HT-29 (cell line): ENCODE measurements at regions not wholly inside any gene's neighbourhood (a gene's known extent, or its start where the extent isn't known, plus 50 kb on each side); places are given as distances from the start of the nearest gene placed in this dataset.

ENCODE experiments used
- DNase-seq: peaks from one replicate; pipeline ENCODE4 v3.0.0-alpha.2; 2015; ENCODE audit warnings: low spot score

DNA sequence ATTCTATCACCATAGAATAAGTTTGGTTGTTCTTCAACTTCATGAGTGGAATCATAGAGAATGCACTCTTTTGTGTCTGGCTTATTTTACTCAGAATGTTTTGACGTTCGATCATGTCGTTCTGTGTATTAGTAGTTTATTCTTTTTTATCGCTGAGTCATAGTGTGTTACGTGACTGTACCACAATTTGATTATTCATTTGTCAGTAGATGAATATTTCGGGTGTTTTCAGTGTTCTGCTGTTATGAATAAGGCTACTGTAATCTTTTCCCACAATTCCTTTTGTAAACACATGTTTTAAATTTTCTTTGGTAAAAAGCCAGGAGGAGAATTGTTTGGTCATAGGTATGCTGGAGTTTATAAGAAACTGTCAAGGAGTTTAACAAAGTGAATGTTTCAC lies 279.9 kb upstream of the B3GAT1 start:
- DNase-seq: no peak

DNA sequence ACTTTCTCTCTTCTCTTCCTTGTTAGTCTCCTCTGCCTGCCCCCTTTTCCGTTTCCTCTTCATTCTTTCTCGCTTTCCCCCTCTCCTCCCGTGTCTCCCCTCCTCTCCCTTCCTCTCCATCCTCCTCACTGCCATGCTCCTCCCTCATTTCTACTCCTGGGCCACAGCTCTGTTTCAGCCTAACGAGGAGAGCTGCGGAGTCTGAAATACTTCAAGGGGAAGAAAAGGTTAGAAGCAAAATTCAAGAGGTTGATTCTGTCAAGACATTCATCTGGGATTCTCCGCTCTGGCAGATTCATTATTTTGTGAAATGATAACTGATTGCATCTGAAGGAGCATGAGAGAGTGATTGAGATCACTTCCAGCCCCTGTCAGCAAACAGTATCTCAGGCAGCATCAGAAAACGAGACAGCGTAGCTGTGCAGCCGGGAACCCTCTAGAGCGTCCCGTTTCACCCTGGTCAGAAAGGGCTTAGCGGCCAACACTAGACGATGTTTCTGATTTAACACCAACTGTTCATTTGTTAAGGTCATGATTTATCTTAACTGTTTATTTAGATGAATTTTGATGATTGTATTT lies 279.3 kb upstream of the B3GAT1 start:
- no peak for DNase-seq

DNA sequence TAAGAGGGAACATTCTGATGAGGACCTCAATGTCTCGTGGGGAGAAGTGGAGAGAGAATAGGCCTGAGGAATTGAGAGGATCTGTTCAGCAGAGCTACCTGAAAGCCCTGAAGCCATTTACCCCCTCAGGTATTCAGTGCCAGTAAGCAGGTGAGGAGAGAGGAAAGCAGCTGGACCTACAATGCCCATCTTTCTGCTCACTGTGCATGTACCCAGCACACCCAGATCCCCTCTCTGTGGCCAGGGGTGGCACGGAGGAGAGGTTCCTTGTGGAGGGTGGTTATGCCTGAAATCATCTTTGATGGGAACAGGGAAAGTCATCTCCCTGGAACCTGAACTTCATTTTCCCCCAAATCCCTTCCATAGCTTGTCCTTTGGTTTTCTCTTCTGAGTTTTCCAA lies 277.8 kb upstream of the B3GAT1 start:
- no peak for DNase-seq

DNA sequence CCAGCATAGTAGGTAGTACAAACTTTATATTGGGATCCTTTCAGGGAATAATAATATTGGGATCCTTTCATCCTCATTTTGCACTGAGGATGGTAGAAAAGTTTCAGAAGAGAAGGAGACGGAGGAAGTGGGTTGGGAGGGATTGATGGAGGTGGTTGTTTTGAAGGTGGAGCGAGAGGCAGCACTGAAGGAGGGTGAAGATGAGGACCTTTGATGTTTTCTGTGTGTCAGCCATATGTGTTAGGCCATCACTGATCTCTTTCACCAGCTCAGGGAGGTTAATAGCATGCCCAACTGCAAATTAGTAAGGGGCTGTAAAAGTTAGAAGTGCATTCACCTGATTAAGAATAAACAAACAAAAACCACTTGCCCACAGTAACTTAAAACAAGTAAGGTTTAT lies 275.5 kb upstream of the B3GAT1 start:
- no peak for DNase-seq

DNA sequence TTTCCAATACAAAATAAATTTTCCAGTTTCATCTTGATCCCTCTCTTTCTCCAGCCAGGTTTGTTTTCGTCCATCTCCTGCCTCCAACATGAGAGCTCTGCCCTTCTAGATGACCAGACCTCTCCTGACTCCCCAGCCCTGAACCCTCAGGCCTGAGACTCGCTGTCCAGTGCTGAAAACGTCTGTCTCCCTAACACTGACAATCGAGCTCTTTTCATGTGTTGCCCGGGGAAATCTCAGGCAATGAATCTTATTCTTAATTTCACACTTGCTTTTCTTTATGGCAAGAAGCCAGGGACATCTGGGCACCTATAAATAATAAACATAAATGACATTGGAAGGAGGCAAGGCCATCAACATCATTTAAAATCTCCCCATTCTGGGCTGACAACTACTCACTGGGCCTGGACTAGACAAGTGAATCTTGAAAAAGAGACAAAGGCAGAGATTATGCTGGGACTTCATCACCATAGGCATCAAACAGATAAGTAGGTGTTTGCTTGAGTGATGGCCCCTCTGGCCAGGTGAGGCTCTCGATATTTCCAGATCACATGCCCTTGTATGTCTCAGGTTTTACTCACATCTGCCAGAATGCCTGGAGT lies 274.5 kb upstream of the B3GAT1 start:
- DNase-seq: no peak

DNA sequence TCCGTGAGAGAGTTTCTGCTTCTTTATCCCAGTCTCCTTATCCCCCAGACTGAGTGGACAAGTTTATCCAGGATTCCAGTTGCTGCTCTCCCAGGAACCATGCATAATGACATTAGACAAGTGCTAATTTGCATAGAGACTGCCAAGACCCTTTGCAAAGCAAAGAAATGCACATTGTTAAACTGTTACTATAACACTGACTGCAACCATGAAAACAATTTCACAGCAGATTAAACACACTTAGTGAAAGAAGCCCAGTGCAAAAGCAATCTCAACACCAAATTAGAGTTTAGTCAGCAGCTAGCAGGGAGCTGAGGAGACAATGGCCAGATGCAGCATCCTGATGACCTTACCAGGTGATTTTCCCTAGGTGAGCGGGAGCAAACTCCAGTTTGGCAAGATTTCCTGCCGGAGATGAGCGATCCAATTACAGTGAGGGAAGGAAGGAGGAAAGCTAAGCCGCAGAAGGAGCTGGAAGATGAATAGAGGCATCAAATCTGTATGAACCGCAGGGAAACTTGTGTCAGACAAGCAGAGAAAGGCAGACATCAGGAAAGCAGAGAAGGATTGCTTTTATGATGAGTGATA lies 273.8 kb upstream of the B3GAT1 start:
- DNase-seq: no peak

DNA sequence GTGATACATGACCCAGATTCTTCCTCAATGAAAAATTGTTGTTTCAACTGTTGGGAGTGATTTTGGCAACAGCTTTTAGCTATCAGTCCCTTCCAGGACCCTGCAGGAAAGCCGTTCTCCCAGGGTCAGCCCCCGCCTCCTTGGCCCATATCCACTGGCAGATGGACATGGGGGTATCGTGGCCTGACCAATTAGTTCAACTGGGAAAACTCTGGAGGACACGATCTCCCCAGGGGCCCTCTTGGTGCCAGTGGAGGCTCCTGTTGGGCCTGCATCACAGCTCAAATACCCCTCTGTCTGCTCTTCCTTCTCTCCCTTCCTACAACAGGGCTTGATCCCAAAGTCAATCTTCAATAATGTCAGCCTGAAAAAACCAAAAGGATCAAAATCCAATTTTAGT lies 272.5 kb upstream of the B3GAT1 start:
- no peak for DNase-seq

DNA sequence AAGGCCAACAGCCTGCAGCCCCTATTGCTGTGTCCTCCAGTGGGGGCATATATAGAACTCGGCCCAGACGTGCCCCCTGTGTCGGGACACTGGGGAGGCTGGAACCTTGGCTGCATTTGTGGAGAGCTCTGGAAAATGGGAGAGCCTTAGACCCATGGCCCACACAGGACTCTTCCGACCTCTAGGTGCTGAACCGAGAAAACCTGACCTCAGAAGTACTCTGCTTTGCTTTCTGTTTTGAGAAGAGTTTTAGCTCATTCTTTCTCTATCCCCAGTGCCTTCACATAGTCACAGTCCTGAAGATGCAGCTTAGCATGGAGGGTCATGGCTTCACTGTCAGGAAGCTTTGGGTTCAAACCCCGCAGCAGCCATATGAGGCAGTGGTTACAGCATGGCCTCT lies 271.8 kb upstream of the B3GAT1 start:
- no peak for DNase-seq

DNA sequence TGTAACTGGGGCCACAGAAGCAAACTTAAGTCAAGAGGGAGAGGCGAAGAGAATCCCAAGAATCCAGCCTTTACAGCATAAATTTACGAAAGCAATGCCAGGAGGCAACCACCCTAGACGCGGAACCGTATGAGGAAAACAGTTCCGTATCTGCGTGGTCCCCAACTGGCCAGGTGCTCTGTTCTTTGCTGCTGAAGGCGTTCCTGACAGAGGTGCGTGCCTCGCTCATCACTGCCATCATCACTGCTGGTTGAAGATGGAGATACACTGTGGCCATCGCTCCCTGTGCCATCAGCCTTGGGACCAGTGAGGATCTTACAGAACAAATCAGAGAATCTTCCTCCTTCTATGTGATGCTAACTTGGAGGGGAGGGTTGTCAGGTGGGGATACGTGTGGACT lies 270.5 kb upstream of the B3GAT1 start:
- DNase-seq: no peak

DNA sequence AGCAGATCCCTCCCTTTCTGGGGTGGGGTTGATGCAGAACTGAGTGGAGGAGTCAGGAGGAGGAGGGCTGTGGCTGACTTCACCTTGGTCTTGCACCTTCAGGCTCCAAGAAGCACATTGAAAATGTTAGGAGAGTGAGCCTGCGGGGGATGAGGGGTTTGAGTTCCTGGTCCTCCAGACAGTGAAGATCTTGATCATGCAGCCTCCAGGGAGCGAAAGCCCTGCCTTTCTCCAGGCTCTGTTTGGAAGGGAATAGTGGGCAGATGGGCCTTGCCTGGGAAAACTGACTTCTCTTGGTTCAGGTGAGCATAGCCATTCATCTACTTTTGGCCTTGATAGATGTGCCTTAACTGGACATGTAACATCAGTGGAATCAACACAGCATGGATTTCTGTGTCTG lies 267.6 kb upstream of the B3GAT1 start:
- no peak for DNase-seq

DNA sequence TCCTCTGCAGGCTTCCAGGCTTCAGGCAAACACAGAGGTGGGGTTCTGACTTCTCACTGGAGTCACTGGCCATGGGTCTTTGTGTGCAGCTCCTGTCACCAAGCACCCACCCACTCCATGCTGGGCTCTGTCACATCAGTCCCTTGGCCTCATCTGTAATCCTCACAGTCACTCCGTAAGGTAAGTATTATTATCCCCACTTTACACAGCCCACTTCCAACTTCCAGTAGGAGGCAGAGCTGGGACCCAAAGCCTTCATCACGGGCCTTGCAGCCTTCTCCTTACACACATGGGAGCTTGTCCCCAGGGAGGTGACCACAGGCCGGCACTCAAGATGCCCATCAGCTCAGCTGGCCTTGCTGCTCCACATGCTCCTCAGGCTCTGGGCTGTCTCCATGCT lies 266.7 kb upstream of the B3GAT1 start:
- DNase-seq: no peak

DNA sequence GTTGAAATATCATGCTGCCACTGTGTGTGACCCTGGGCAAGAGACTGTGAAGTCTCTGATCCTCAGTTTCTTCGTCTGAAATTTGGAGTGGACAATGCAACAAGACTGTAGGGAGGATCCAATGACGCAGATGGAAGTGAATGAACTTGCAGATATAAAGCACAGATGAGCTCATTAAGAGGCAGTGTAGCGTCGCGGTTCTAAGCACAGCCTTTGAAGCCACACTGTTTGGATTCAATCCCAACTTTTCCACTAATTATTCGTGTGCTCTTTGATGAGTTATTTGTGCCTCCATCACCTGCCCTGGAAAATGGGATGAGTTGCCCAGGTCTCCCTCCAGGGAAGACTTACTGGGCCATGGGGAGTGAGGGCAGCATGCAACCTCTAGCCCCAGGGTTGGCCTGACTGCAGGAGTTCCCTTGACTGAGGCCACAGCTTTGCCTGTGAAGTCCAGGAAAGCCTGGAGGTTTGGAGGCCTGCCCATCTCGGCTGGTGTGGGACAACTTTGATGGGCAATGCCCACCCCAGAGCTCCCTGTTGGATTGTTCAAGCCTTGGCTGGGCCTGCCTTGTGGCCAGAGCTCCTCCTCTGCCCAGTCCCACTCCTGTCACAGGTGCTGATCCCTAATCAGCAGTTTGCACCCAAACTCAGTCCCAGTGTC lies 266.0 kb upstream of the B3GAT1 start:
- no peak for DNase-seq

DNA sequence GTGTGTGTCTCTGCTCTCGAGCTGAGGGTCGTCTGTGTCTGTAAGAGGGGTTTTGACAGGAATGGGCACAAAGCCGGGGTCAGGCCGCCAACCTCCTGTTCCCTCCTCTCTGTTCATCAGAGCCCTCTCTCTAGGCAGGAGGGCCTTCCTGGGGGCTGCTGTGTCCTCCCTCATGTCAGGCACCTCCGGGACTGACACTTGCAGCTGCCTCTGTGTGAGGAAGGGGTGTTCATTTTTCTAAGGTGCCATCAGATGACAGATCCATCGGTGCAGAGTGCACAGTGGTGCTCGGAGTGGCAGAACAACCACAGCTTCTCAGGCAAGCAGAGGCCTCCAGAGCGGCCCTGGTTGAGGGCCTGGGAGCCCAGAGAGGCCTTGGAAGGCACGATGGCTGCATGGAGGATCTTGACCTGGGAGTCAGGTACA lies 265.4 kb upstream of the B3GAT1 start:
- no peak for DNase-seq

DNA sequence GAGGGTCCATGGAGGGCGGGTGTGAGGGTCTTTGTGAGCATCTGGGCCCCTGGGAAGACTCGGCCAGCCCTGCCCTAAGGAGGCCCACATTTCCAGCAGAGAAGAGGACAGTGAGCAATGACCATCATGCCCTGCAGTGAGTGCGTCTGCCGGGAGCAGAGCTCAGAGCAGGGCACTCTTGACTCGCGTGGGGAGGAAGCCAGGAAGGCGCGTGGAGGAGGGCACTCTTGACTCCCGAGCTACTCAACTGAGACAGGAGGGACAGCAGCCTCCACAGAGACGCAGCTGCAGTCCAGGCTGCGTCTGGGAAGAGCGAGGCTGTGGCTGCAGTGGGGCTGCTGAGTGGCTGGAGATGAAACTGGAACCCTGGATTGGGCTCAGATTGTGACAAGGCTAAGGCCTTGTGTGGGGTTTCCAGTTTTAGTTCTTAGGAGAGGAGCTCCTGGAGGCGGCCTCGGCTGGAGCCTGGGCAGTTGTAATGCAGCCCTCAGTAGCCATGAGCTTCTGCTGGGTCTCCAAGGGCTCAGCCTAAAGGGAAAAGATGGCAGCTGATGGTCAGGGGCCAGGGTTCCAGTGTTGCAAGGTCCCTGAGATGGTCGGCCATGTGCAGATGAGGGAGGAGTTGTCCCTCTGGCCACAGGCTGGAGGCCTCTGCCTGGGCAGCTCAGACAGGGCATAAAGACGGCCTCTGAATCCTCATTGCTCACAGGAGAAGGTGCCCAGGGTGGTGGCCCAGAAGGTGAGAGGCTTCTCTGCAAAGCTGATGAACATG lies 264.7 kb upstream of the B3GAT1 start:
- DNase-seq: no peak

DNA sequence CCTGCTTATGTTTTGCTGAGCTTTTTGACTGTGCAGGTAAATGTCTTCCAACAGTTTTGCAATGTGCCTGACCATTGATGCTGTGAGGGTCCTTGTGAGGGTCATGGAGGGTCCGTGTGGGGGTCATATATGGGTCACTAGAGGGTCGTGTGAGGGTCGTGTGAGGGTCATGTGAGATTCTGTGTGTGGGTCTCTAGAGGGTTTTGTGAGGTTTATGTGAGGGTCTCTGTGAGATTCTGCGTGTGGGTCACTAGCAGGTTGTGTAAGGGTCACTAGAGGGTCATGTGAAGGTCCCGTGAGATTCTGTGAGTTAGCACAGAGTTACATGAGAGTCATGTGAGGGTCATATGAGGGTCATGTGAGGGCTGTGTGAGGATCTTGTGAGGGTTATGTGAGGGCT lies 263.9 kb upstream of the B3GAT1 start:
- DNase-seq: no peak

DNA sequence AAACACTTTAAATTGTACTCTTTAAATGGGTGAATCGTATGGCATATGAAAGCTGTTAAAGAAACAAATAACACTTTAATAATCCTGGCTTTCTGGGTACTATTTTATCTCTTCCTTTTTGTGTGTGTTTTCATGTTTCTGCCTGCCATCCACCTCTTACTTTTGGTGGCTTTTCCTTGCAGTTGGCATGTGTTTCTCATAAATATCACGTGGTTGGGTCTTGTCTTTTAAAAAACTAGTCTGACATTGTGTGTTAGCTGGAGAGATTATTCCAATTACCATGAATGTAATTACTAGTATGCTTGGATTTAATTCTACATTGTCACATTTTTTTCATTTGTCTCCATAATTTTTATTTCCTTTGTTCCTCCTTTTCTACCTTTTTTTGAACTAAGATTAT lies 262.9 kb upstream of the B3GAT1 start:
- no peak for DNase-seq

DNA sequence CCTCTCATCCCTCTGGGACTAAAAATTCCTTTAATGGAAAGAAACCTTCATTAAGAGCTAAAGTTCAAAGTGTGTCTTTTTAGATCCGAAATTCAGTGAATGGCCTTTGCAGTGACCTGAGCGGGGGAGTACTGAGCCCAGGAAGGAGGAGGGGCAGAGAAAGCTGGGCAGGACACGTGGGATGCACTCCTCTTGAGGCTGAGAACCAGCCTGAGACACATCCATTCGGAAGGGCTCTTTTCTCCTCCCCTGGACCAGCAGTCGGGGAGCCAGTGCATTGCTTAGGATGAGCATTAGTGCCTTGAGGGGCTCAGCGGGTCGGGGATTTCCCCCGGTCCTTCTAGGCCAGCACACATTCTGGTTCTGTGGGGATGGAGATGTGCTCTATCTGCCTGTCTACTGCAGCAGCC lies 258.9 kb upstream of the B3GAT1 start:
- no peak for DNase-seq

DNA sequence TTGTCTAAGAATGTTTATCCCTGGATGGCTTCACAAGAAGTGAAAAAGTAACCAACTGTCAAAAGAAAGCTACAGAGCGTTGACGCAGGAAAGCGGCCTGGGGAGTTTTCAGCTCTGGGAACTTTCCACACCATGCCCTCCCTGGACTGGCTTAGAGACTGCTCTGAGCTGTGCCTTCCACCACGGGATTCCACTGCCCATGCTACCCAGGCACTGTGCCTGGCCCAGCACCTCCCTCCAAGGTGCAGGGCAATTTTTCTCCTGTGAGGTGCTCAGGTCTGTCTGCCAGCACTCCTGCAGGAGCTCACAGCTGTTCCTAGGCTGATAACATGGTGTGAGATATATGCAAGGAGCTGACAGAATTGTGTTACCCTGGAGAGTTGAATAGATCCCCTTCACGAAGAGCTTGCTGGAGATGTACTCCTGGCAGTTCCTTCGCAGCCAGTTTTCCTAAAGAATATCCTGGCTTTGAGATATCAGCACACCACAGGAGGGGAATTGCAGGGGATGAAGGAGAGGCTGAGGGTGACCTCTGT lies 258.3 kb upstream of the B3GAT1 start:
- DNase-seq: no peak

DNA sequence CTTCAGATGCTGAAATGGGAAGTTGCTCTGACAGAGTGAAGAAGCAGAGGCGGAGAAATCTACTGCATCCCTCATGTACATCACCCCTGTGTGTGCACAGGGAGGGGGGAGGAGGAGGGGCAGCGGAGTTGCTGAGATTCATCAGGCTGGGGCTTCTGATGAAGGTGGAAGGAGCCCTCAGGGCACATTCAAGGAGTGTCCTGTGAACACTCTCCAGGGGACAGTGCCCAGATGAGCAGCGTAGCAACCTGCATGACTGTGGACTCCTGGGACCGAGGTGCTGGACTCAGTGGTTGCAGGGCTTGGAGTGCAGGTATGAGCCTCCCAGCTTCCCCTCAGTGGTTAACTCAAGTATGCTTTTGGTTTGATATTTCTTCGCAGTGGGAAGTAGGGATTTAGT lies 257.8 kb upstream of the B3GAT1 start:
- no peak for DNase-seq

DNA sequence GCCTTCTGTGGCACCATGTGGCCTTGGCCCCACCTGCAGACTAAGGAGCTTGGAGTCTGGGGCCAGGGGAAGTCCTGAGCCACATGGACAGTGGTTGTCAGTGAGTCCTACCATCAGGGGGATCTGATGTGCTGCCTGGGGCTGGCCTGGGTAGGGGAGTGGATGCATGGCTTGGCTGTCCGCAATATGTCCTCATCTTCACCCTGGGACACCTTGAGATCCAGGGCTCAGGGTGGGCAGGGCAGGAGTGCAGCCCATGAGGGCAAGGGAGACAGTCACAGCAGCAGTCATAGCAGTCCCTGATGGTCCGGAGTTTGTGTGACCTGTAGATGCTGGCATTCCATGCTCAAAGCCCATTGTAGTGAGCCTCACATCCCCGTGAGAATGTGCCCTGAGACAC lies 256.8 kb upstream of the B3GAT1 start:
- DNase-seq: no peak

DNA sequence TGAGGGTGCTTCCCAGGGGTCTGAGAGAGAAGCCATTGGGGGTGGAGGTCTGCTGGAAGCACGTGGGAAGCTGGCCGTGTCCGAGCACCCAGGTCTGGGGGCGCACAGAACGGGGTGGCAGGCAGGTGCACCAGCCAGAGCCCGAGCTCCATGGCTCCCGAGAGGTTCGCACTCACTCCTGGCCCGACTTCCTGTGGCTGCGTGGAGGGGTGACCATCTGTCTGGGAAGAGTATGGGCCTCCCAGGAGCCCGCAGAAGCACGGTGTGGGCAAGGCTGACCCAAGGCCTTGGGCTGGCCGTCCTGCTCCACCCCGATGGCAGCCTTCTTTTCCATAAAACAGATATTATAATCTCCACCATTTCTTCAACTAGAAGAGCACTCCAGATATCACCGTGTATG lies 256.0 kb upstream of the B3GAT1 start:
- no peak for DNase-seq

DNA sequence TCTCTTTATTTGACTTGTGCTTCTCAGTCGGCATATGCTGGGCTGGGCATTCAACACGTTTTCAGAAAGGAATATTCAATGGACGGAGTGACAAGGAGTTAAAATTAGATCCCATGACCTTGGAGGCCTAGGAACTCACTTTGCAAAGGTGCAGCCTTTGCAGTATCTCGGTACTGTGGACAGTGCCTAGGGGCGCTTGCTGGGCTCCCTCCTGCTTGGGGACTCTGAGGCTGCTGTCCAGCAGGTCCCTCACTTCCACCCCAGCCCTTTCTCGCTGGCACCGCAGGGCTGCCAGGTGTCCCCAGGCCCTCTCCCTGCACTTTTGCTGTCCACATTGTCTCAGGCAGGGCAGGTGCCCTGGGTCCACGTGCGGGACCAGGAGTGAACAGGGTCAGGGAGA lies 255.5 kb upstream of the B3GAT1 start:
- no peak for DNase-seq
